ENCODE measurements at regions not wholly inside any gene's neighbourhood (a gene's known extent, or its start where the extent isn't known, plus 50 kb on each side); places are given as distances from the start of the nearest gene placed in this dataset.

DNA sequence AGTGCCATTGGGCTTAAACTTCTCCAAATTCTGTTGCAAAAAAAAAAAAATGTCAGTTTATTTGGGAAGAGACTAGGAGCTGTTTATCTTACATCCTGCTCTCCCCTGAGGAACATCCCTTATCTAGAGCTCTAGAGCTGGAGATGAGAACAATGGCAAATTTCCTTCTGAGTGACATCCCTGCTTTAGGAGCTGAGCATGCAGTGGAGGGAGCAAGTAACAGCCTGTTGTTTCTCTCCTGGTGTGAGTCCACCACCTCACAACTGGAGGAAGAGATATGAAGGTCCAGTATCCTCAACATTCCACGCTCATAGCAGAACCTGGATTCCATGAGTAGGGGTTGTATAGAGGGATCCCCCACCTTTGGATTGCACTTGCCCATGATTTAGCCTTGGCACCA lies 676.4 kb downstream of the PCDH18 start:
- no peak for TF ChIP-seq EP300 (IDR thresholded peaks at IDR 0.05; ENCODE audit: borderline replicate concordance)
- TF ChIP-seq, protein P1, sequence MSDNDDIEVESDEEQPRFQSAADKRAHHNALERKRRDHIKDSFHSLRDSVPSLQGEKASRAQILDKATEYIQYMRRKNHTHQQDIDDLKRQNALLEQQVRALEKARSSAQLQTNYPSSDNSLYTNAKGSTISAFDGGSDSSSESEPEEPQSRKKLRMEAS (IDR thresholded peaks at IDR 0.05), result no peak
- no peak for TF ChIP-seq TAF1 (IDR thresholded peaks at IDR 0.05; ENCODE audit: low read depth)
- TF ChIP-seq RAD21 (IDR thresholded peaks at IDR 0.05; ENCODE audit: low read depth), result no peak
- TF ChIP-seq, protein P2, sequence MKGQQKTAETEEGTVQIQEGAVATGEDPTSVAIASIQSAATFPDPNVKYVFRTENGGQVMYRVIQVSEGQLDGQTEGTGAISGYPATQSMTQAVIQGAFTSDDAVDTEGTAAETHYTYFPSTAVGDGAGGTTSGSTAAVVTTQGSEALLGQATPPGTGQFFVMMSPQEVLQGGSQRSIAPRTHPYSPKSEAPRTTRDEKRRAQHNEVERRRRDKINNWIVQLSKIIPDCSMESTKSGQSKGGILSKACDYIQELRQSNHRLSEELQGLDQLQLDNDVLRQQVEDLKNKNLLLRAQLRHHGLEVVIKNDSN (IDR thresholded peaks at IDR 0.05), result no peak
- TF ChIP-seq, protein P3, sequence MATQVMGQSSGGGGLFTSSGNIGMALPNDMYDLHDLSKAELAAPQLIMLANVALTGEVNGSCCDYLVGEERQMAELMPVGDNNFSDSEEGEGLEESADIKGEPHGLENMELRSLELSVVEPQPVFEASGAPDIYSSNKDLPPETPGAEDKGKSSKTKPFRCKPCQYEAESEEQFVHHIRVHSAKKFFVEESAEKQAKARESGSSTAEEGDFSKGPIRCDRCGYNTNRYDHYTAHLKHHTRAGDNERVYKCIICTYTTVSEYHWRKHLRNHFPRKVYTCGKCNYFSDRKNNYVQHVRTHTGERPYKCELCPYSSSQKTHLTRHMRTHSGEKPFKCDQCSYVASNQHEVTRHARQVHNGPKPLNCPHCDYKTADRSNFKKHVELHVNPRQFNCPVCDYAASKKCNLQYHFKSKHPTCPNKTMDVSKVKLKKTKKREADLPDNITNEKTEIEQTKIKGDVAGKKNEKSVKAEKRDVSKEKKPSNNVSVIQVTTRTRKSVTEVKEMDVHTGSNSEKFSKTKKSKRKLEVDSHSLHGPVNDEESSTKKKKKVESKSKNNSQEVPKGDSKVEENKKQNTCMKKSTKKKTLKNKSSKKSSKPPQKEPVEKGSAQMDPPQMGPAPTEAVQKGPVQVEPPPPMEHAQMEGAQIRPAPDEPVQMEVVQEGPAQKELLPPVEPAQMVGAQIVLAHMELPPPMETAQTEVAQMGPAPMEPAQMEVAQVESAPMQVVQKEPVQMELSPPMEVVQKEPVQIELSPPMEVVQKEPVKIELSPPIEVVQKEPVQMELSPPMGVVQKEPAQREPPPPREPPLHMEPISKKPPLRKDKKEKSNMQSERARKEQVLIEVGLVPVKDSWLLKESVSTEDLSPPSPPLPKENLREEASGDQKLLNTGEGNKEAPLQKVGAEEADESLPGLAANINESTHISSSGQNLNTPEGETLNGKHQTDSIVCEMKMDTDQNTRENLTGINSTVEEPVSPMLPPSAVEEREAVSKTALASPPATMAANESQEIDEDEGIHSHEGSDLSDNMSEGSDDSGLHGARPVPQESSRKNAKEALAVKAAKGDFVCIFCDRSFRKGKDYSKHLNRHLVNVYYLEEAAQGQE (IDR thresholded peaks at IDR 0.05; ENCODE audit: low read depth), result no peak
- TF ChIP-seq NFIC (IDR thresholded peaks at IDR 0.05), result no peak
- no peak for TF ChIP-seq TCF12 (IDR thresholded peaks at IDR 0.05; ENCODE audit: low read depth)

Measured in Ishikawa (cell line).